MM.1S (cell line): ENCODE measurements at regions not wholly inside any gene's neighbourhood (a gene's known extent, or its start where the extent isn't known, plus 50 kb on each side); places are given as distances from the start of the nearest gene placed in this dataset.

ENCODE experiments used
- DNase-seq: peaks from one replicate; pipeline ENCODE4 v3.0.0-alpha.2; 2015
- H2AFZ ChIP-seq: fragments of 300-600 bp; sonication (generic); 2 replicates; pipeline ENCODE4 v1.6.0; 2016; ENCODE audit warnings: antibody characterized with exemption, low read length
- H3F3A ChIP-seq: fragments of 300-600 bp; sonication (generic); 2 replicates; pipeline ENCODE4 v1.6.1; 2016; ENCODE audit warnings: mild to moderate bottlenecking, antibody characterized with exemption, low read length, moderate library complexity, mixed read lengths; ENCODE audit not compliant: insufficient read depth
- H3K27ac ChIP-seq: fragments of 300-600 bp; sonication (generic); 2 replicates; pipeline ENCODE4 v1.5.1; 2016; ENCODE audit warnings: mild to moderate bottlenecking, low read length
- H3K27me3 ChIP-seq: fragments of 300-600 bp; sonication (generic); replicated peaks from 2 replicates; pipeline ENCODE4 v1.6.0; 2016; ENCODE audit warnings: low read length; ENCODE audit not compliant: insufficient read depth
- H3K36me3 ChIP-seq: fragments of 300-600 bp; sonication (generic); replicated peaks from 2 replicates; pipeline ENCODE4 v1.6.1; 2016; ENCODE audit warnings: mild to moderate bottlenecking, low read length, mixed read lengths; ENCODE audit not compliant: insufficient read depth
- H3K4me1 ChIP-seq: fragments of 300-600 bp; sonication (generic); 2 replicates; pipeline ENCODE4 v1.6.1; 2016; ENCODE audit warnings: low read length, mixed read lengths
- H3K4me2 ChIP-seq: fragments of 300-600 bp; sonication (generic); 2 replicates; pipeline ENCODE4 v1.6.0; 2016; ENCODE audit warnings: low read depth, low read length
- H3K4me3 ChIP-seq: fragments of 300-600 bp; sonication (generic); 2 replicates; pipeline ENCODE4 v1.5.1; 2016; ENCODE audit warnings: low read length, mixed read lengths
- H3K79me2 ChIP-seq: fragments of 300-600 bp; sonication (generic); 2 replicates; pipeline ENCODE4 v1.6.1; 2016; ENCODE audit warnings: mixed run types, low read length, mixed read lengths
- H3K9ac ChIP-seq: fragments of 300-600 bp; sonication (generic); 2 replicates; pipeline ENCODE4 v1.6.1; 2016; ENCODE audit warnings: low read length, mixed read lengths
- H3K9me2 ChIP-seq: fragments of 300-600 bp; sonication (generic); replicated peaks from 2 replicates; pipeline ENCODE4 v1.6.1; 2016; ENCODE audit warnings: mild to moderate bottlenecking, low read length, mixed read lengths; ENCODE audit not compliant: insufficient read depth
- H3K9me3 ChIP-seq: fragments of 300-600 bp; sonication (generic); replicated peaks from 2 replicates; pipeline ENCODE4 v1.6.1; 2016; ENCODE audit warnings: mild to moderate bottlenecking, low read length, mixed read lengths; ENCODE audit not compliant: insufficient read depth
- H4K20me1 ChIP-seq: fragments of 300-600 bp; sonication (generic); 2 replicates; pipeline ENCODE4 v1.6.1; 2016; ENCODE audit warnings: mild to moderate bottlenecking, low read length, moderate library complexity, mixed read lengths; ENCODE audit not compliant: insufficient read depth
- CTCF ChIP-seq: fragments of 300-600 bp; sonication (generic); IDR thresholded peaks from 2 replicates; pipeline ENCODE4 v1.5.1; 2016; ENCODE audit warnings: antibody characterized with exemption, low read length, mixed read lengths
- EZH2 ChIP-seq: fragments of 300-600 bp; sonication (generic); optimal IDR thresholded peaks from 2 replicates; pipeline ENCODE3; 2017; ENCODE audit warnings: low read depth, mild to moderate bottlenecking, antibody characterized with exemption, low read length, mixed read lengths
- EZH2phosphoT487 ChIP-seq: fragments of 300-600 bp; sonication (generic); IDR thresholded peaks from 2 replicates; pipeline ENCODE4 v1.6.1; 2018; ENCODE audit warnings: antibody characterized with exemption, low read length

GRCh38 chr2:119063177-119063576 lies 95.4 kb downstream of the C1QL2 start:
- Histone ChIP-seq H3K4me1 (no peaks in the 10 kb centered on the region), H4K20me1 (no peaks in the 10 kb centered on the region), H3K9ac (no peak overlapping the region), H2AFZ (no peak overlapping the region), H3K79me2 (no peaks in the 10 kb centered on the region), H3K9me3 (no peaks in the 10 kb centered on the region), H3K27me3 (no peaks in the 10 kb centered on the region), H3K9me2 (no peaks in the 10 kb centered on the region), H3K27ac (no peak overlapping the region), H3K36me3 (no peaks in the 10 kb centered on the region), H3K4me2 (no peak overlapping the region), H3F3A (no peaks in the 10 kb centered on the region), H3K4me3 (no peak overlapping the region)
- TF ChIP-seq EZH2phosphoT487 (no peak), CTCF (no peak), EZH2 (no peak)
- no peak for DNase-seq

- no peaks in the 10 kb centered on the region for H4K20me1 ChIP-seq
- H3K4me3 ChIP-seq: no peak overlapping the region
- no peak overlapping the region for H3K27ac ChIP-seq
- H3K9ac ChIP-seq: no peak overlapping the region
- no peaks in the 10 kb centered on the region for H3F3A ChIP-seq
- H3K36me3 ChIP-seq: no peaks in the 10 kb centered on the region
- no peak overlapping the region for H2AFZ ChIP-seq
- no peaks in the 10 kb centered on the region for H3K9me2 ChIP-seq
- no peak overlapping the region for H3K4me2 ChIP-seq
- H3K79me2 ChIP-seq: no peaks in the 10 kb centered on the region
- no peaks in the 10 kb centered on the region for H3K9me3 ChIP-seq
- DNase-seq: no peak
- TF ChIP-seq CTCF: no peak
- TF ChIP-seq EZH2: no peak
- no peak for TF ChIP-seq EZH2phosphoT487
- no peaks in the 10 kb centered on the region for H3K4me1 ChIP-seq
- H3K27me3 ChIP-seq: no peaks in the 10 kb centered on the region
Measured at GRCh38 chr2:119062652-119063051, 95.9 kb downstream of the C1QL2 start.

GRCh38 chr2:119062179-119062578 lies 96.4 kb downstream of the C1QL2 start:
- no peaks in the 10 kb centered on the region for H3K27me3 ChIP-seq
- H3K4me1 ChIP-seq: no peaks in the 10 kb centered on the region
- no peak overlapping the region for H3K4me2 ChIP-seq
- H2AFZ ChIP-seq: no peak overlapping the region
- H3K9me3 ChIP-seq: no peaks in the 10 kb centered on the region
- TF ChIP-seq EZH2phosphoT487 (no peak), CTCF (no peak), EZH2 (no peak)
- DNase-seq: no peak
- no peaks in the 10 kb centered on the region for H3K9me2 ChIP-seq
- no peaks in the 10 kb centered on the region for H3K36me3 ChIP-seq
- H3K79me2 ChIP-seq: no peaks in the 10 kb centered on the region
- no peak overlapping the region for H3K9ac ChIP-seq
- H3K27ac ChIP-seq: no peak overlapping the region
- H3K4me3 ChIP-seq: no peak overlapping the region
- no peaks in the 10 kb centered on the region for H4K20me1 ChIP-seq
- no peaks in the 10 kb centered on the region for H3F3A ChIP-seq
